ENCODE measurements at regions not wholly inside any gene's neighbourhood (a gene's known extent, or its start where the extent isn't known, plus 50 kb on each side); places are given as distances from the start of the nearest gene placed in this dataset.

GRCh38 chr18:1865869-1866268 lies 705.4 kb downstream of the METTL4 start:
- Histone ChIP-seq H3K4me1 (no peaks in the 10 kb centered on the region), H3K36me3 (no peaks in the 10 kb centered on the region), H3K9me3 (no peaks in the 10 kb centered on the region), H3K27ac (no peak overlapping the region), H3K4me3 (no peak overlapping the region), H3K27me3 (no peaks in the 10 kb centered on the region)
- DNase-seq (ENCODE audit: low spot score): no peak
- no peak for TF ChIP-seq CTCF (IDR thresholded peaks at IDR 0.05)

GRCh38 chr18:1872274-1872673 lies 699.0 kb downstream of the METTL4 start:
- H3K27ac ChIP-seq: no peak overlapping the region
- no peaks in the 10 kb centered on the region for H3K9me3 ChIP-seq
- no peaks in the 10 kb centered on the region for H3K36me3 ChIP-seq
- no peak for TF ChIP-seq CTCF (IDR thresholded peaks at IDR 0.05)
- H3K27me3 ChIP-seq: no peaks in the 10 kb centered on the region
- no peak for DNase-seq (ENCODE audit: low spot score)
- H3K4me1 ChIP-seq: no peaks in the 10 kb centered on the region
- H3K4me3 ChIP-seq: no peak overlapping the region

GRCh38 chr18:1875219-1875618 lies 696.1 kb downstream of the METTL4 start:
- TF ChIP-seq CTCF (IDR thresholded peaks at IDR 0.05): no peak
- H3K27ac ChIP-seq: no peak overlapping the region
- no peak for DNase-seq (ENCODE audit: low spot score)
- H3K36me3 ChIP-seq: no peaks in the 10 kb centered on the region
- H3K27me3 ChIP-seq: no peaks in the 10 kb centered on the region
- no peaks in the 10 kb centered on the region for H3K9me3 ChIP-seq
- no peak overlapping the region for H3K4me3 ChIP-seq
- H3K4me1 ChIP-seq: no peaks in the 10 kb centered on the region

- no peak overlapping the region for H3K4me3 ChIP-seq
- no peaks in the 10 kb centered on the region for H3K4me1 ChIP-seq
- no peaks in the 10 kb centered on the region for H3K36me3 ChIP-seq
- H3K27me3 ChIP-seq: no peaks in the 10 kb centered on the region
- no peaks in the 10 kb centered on the region for H3K9me3 ChIP-seq
- no peak overlapping the region for H3K27ac ChIP-seq
- DNase-seq (ENCODE audit: low spot score): no peak
- TF ChIP-seq CTCF (IDR thresholded peaks at IDR 0.05): no peak
Observed at GRCh38 chr18:1884623-1885022, 686.7 kb downstream of the METTL4 start.

GRCh38 chr18:1891641-1892040 lies 679.7 kb downstream of the METTL4 start:
- TF ChIP-seq CTCF (IDR thresholded peaks at IDR 0.05): no peak
- Histone ChIP-seq H3K4me1 (no peaks in the 10 kb centered on the region), H3K27ac (no peak overlapping the region), H3K27me3 (no peaks in the 10 kb centered on the region), H3K9me3 (no peaks in the 10 kb centered on the region), H3K36me3 (no peaks in the 10 kb centered on the region), H3K4me3 (no peak overlapping the region)
- DNase-seq (ENCODE audit: low spot score): no peak

- no peak for DNase-seq (ENCODE audit: low spot score)
- Histone ChIP-seq H3K4me3 (no peak overlapping the region), H3K9me3 (no peaks in the 10 kb centered on the region), H3K27ac (no peak overlapping the region), H3K27me3 (no peaks in the 10 kb centered on the region), H3K4me1 (no peaks in the 10 kb centered on the region), H3K36me3 (no peaks in the 10 kb centered on the region)
- TF ChIP-seq CTCF (IDR thresholded peaks at IDR 0.05): no peak
Observed at GRCh38 chr18:1892191-1892590, 679.1 kb downstream of the METTL4 start.
